HG02588 (cell line): ENCODE measurements at regions not wholly inside any gene's neighbourhood (a gene's known extent, or its start where the extent isn't known, plus 50 kb on each side); places are given as distances from the start of the nearest gene placed in this dataset.
"Not testable (repeated sequence)": the region's sequence is repeated elsewhere in the genome, so short reads cannot be mapped to it uniquely, and the experiment has no call there.

Experiments
- ATAC-seq: cut with Tn5 transposase; IDR thresholded peaks from one replicate; pipeline ENCODE4 v1.9.1; 2021; ENCODE audit warnings: mild to moderate bottlenecking, moderate library complexity; ENCODE audit not compliant: unreplicated experiment

DNA sequence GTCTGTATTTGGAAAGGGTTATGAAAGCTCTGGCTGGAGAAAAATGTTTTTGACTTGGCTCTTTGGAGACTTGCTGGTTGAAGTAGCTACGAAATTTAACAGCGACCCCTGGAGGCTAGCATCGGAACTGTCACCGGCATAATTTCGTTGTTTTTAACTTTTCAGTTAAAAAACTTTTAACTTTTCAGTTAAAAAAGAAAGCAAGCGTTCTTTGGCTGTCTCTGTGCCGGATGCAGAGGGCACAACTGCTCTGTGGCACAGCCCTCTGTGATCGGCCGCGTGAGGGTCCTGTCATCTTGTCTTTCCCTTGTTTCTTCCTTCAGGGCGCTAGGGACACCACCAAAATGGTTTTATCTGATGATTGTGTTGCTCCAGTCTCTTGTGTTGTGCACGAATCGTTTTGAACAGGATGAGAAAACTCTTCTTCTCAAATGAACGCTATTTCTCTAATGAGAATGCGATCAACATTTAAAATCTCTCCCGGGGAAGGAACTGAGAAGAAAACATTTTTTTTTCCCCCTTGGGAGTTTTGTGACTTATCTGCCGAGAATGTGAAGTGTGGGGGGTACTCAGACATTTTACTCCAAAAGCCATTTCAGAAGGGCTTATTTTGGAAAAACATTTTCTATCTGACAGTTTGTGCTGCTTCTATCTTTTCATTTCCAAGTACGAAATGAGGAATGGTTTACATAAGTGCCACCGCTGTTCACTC lies 57.1 kb downstream of the ADCYAP1 start:
- ATAC-seq: no peak

DNA sequence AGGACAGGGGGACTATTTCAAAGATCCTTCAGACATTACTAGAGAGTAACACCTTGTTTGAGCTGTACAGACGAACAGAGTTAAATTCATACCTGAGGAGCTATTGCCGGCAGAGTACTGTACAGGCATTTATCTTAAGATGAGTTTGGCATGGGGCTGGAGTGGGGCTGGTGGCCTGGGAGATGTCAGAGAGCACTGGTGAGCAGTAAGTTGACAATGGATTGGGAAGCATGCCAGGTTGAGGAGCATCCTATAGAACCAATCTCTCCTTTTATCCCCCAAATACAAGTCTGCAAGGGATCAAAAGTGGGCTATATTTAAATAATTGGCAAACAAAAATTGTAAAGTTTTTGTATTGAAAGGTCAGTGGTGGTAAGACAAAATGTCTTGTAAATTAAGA lies 58.6 kb downstream of the ADCYAP1 start:
- no peak for ATAC-seq

DNA sequence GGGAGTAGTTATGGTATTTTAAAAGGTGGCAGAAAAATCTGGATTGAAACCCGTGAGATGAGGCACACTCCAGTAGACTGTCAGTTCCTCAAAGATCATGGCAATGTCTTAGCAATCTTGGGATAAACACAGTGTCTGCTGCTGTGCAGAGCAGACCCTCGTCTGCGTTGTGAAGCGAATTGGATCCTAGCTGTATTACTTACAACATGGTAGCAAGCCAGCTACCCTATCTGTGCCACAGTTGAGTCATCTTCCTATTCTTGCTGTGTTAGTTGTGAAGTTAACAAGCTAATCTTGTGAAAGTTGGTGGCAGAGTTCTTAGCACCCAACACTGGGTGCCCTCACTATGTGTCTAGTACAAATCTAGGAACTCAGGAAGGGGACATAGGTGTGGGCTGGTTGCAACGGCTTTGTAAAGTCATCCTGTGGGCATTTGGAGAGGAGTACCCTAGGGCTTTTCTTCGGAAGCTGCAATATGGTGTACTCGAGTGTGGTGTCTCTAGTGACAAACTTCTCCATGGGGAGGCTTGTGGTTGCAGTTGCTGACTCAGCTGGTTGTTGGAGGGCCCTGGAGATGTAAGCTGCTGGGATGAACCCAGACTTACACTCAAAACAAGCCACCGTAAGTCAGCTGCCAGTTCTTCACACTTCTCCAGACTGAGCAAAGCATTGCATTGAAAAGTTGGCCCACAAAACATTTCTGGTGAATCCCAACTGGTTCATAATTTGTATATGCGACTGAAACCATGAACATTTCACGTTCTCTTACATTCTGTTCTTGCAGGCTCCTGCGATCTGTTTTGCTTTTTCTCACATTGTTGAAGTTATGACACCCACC lies 61.5 kb downstream of the ADCYAP1 start:
- ATAC-seq: no peak

DNA sequence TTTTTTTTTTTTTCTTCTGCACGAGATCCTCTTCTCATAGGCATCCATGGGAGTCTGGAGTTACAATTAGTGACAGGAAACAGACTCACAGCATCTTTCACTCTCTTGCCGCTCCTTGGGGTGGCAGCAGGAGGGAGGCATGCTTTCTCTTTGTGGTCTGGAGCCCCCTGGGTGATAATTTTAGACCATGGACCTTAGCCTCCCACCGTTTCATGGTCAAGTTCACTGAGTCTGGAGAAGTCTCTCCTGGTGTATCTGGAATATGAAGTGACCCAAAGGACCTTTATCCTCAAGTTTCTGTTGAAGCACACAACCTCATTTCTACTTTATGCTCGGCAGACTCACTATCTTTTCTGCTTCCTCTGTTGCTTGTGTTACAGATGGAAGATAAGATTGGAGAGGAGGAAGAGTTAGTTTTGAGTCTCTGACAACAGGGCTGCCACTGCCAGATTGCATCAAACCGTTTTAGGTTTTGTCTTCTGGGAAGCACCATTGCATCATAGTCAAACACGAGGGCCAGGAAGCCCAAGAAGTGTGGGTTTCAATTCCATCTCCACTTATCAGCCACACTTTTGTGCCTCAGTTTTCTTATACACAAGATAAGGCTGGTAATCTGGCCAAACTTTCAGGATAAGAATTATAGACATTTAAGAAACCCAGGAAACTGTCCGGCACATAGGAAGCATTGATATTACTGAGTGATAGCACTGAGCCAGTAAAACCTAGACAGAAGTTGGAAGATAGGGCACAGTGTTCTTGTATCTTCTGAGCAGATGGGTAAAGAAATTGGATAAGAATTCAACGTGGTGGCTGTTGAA lies 62.3 kb downstream of the ADCYAP1 start:
- ATAC-seq: no peak

DNA sequence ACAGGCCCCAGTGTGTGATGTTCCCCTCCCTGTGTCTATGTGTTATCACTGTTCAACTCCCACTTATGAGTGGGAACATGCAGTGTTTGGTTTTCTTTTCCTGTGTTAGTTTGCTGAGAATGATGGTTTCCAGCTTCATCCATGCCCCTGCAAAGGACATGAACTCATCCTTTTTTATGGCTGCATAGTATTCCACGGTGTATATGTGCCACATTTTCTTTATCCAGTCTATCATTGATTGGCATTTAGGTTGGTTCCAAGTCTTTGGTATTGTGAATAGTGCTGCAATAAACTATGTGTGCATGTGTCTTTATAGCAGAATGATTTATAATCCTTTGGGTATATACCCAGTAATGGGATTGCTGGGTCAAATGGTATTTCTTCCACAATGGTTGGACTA lies 64.2 kb downstream of the ADCYAP1 start:
- ATAC-seq: not testable (repeated sequence)

DNA sequence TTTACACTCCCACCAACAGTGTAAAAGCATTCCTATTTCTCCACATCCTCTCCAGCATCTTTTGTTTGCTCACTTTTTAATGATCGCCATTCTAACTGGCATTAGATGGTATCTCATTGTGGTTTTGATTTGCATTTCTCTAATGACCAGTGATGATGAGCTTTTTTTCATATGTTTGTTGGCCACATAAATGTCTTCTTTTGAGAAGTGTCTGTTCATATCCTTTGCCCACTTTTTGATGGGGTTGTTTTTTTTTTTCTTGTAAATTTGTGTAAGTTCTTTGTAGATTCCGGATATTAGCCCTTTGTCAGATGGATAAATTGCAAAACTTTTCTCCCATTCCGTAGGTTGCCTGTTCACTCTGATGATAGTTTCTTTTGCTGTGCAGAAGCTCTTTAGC lies 64.6 kb downstream of the ADCYAP1 start:
- not testable (repeated sequence) for ATAC-seq

DNA sequence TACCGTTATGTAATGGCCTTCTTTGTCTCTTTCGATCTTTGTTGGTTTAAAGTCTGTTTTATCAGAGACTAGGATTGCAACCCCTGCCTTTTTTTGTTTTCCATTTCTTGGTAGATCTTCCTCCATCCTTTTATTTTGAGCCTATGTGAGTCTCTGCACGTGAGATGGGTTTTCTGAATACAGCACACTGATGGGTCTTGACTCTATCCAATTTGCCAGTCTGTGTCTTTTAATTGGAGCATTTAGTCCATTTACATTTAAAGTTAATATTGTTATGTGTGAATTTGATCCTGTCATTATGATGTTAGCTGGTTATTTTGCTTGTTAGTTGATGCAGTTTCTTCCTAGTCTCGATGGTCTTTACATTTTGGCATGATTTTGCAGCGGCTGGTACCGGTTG lies 69.9 kb downstream of the ADCYAP1 start:
- not testable (repeated sequence) for ATAC-seq

DNA sequence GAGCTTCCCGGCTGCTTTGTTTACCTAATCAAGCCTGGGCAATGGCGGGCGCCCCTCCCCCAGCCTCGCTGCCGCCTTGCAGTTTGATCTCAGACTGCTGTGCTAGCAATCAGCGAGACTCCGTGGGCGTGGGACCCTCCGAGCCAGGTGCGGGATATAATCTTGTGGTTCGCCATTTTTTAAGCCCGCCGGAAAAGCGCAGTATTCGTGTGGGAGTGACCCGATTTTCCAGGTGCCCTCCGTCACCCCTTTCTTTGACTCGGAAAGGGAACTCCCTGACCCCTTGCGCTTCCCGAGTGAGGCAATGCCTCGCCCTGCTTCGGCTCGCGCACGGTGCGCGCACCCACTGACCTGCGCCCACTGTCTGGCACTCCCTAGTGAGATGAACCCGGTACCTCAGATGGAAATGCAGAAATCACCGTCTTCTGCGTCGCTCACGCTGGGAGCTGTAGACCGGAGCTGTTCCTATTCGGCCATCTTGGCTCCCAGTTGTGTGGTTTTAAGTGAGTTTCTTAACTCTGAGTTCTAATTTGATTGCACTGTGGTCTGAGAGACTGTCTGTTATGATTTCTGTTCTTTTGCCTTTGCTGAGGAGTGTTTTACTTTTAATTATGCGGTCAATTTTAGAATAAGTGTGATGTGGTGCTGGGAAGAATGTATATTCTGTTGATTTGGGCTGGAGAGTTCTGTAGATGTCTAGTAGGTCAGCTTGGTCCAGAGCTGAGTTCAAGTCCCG lies 71.9 kb downstream of the ADCYAP1 start:
- ATAC-seq: not testable (repeated sequence)

DNA sequence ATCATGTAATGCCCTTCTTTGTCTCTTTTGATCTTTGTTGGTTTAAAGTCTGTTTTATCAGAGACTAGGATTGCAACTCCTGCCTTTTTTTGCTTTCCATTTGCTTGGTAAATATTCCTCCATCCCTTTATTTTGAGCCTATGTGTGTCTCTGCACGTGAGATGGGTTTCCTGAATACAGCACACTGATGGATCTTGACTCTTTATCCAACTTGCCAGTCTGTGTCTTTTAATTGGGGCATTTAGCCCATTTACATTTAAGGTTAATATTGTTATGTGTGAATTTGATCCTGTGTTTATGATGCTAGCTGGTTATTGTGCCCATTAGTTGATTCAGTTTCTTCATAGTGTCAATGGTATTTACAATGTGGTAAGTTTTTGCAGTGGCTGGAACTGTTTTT lies 72.7 kb downstream of the ADCYAP1 start:
- ATAC-seq: not testable (repeated sequence)

DNA sequence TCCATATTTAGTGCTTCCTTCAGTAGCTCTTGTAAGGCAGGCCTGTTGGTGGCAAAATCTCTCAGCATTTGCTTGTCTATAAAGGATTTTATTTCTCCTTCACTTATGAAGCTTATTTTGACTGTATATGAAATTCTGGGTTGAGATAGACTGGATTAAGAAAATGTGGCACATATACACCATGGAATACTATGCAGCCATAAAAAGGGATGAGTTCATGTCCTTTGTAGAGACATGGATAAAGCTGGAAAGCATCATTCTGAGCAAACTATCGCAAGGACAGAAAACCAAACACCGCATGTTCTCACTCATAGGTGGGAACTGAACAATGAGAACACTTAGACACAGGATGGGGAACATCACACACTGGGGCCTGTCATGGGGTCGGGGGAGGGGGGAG lies 73.1 kb downstream of the ADCYAP1 start:
- ATAC-seq: not testable (repeated sequence)

DNA sequence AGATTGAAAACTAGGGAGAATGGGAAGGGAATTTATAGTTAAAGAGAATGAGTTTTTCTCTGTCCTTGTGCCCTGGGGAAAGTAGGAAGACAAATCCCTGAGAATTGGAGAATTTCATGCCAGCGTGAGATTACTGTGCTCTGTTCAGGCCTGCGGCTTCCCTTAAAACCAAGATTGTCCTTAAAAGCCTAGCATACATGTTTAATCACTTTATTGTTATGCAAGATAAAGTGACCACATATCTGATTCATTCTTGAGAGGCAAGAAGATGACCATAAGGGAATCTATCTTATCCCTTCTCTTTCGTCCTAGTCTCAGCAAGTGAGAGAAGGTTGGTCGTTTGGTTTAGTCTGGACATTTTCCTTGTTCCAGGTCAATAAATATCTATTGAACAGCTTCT lies 75.9 kb downstream of the ADCYAP1 start:
- ATAC-seq: no peak

DNA sequence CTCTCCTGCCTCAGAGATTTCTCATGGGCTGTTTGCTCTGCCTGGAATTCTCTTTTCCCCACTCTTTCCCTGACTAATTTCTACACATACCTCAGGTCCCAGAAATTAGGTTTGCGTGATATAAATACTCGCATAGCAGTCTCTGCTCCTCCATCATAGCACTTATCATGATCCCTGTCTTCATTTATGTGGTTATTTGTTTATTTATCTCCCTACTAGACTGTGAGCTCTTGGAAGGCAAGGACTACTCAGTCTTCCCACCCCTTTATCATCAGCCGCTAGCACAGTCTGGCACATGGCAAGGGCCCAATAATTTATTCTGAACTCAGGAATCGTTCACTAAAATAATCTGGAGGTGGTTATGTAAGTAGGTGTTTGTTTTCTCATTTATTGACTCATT lies 79.3 kb downstream of the ADCYAP1 start:
- ATAC-seq: no peak

DNA sequence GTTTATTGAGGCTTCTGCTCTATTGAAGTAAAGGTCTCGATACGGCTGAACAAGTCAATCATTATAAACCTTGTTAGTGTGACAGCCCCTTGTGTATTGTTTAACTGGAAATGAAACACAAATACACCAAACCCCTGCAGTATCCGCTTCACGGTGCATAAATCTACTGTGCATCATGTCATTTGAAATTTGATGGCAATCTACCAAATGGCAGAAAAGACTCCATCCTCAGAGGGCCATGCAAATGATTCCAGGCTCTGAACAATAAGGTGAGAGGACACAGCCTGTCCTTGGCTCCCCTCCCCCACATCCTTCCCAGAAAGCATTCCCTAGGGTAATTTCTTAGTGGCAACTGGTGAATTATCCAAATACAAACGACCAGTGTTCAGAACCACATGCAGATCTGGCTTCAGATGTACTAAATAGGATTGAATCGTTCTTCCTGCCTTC lies 80.6 kb downstream of the ADCYAP1 start:
- no peak for ATAC-seq

DNA sequence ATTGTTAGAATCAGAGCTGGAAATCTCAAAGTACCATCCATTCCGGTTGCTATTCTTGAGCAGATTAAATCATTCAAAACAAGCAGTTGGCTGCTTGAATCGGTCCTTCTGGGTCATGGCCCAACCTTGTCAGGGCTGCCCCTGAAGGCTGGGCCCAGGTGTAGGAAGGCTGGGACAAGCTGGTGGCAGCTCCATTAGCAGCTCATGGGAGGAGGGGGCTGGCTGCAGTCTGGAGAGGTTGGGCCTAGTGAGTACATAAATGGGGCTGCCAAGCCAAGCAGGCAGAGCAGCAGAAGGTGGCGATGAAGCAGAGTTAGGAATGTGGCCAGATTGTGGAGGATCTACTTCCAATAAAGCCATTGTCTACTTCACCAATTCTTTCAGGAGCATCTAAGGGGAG lies 81.4 kb downstream of the ADCYAP1 start:
- no peak for ATAC-seq

DNA sequence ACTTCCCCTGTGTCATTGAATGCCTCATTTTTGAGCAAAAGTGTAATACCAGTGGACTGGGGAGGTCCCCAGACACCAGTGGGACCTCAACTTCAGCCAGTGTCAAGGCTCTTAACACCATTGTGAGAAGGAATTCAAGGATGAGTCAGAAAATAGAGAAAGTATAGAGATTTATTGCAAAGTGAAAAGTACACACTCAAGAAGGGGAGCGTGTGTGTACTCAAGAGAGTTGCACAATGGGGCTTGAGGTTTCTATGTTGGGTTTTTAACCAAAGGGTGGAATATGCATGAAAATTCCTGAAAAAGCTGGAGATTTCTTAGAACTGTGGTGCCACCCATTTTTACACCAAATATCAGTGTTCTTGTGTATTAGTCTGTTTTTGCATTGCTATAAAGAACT lies 81.9 kb downstream of the ADCYAP1 start:
- no peak for ATAC-seq

DNA sequence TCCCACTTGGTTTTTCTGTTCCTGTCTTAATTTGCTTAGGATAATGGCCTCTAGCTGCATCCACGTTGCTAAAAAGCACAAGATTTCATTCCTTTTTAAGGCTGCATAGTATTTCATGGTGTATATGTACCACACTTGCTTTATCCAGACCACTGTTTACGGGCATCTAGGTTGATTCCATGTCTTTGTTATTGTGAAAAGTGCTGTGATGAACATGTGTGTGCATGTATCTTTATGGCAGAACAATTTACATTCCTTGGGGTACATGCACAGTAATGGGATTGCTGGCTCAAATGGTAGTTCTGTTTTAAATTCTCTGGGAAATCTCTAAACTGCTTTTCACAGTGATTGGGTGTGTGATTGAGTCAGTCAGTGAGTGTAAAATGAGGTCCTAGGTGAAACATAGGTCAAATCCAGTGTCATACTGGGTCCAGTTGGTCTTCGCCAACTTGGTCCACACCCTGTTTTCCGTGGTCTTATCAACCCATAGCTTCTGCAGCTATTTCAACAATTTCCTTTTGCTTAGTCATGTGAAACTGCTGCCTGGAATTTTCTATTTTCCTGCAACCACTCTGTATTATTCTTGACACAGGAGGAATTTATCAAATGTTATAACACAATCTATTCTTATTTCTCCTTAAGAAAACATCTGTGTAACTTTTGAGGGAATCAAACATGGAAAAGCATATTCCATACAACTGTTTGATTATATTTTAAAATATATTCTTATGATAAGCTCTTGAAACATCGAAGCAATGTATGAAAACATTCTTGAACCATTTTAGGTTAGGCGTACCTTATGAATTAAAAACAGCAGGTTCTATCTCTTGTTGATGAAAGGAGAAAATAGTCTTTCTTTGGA lies 82.9 kb downstream of the ADCYAP1 start:
- ATAC-seq: no peak

DNA sequence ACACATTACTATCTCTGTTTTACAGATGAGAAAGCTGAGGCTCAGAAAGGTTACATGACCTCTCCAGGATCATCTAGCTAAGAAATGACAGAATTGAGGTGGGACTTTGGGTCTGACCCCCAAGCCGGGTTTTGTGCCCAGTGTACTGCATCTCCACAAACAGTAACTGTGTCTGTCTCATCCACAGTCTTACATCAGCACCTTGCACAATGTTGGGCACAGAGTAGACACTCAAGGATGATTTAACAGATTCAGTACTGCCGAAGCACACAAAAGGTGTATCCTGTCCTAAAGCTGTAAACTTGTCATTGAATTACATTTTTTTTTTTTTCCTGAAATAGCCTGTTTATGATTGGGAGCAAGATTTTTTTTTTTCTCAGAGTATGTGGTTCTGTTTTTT lies 84.8 kb downstream of the ADCYAP1 start:
- no peak for ATAC-seq

DNA sequence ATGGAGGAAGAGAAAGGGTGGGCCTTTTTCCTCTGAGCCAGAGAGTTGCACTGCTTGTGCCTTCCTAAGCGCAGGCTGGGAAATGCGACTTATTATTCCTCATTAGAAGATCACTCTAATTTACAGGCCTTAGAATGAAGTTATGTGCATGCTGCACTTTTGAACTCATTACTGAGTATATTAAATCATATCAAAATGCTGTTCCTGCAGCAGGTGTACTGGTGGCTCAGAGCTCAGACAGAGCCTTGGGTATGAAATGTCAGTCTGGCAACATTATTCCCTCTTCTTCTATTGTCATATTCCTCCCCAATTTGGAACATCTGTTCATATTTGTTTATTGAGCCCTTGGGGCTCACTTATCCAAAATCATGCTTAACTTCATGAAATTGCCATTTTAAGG lies 85.5 kb downstream of the ADCYAP1 start:
- ATAC-seq: no peak

DNA sequence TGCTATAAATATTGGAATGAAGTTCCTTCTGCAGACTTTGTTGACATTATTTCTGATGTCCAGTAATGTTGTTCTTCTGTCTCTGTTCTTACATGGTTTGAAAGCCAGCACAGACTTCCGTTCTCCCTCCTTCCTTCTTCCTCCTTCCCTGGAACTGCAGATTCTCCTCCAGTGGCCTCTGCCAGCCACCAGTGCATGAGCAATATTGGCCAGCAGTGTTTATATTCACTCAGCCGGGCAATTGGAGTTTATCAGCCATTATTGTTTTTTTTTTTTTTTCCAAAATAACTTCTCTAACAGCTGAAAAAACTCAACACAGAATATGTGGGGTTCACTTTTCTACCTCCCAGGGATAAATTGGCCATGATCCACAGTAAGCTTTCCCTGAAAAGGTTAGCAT lies 86.8 kb downstream of the ADCYAP1 start:
- no peak for ATAC-seq

DNA sequence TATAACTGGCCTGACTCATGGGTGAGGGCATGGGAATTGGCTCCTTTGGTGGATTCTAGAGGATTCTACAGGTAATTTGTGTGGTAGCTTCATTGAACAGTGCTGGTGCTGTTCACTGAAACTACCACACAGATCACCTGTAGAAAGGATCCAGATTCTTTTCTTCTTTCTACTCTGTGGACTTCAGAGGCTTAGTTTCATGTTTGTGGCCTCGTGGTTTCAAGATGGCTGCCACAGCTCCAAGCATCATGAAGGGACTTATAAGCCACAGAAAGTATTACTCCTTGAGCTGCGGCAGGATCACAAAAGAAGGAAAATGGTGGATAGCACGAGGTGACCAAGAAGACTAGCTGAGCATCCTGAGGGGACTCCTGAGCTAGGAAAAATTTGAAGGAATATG lies 88.9 kb downstream of the ADCYAP1 start:
- ATAC-seq: no peak
